SHP77 treated with DMSO at 0.1 percent for 48 hours (cell line): ENCODE measurements at regions not wholly inside any gene's neighbourhood (a gene's known extent, or its start where the extent isn't known, plus 50 kb on each side); places are given as distances from the start of the nearest gene placed in this dataset.
"Not testable (repeated sequence)": the region's sequence is repeated elsewhere in the genome, so short reads cannot be mapped to it uniquely, and the experiment has no call there.

Source experiments
- DNase-seq: peaks from one replicate; lab custom pipeline; 2025; lab: John Stamatoyannopoulos, UW

- DNase-seq = no peak
These were observed 73.3 kb downstream of the OLFM4 start for GRCh38 chr13:53101883-53102282.

- DNase-seq = no peak
These were observed 75.5 kb downstream of the OLFM4 start for GRCh38 chr13:53104136-53104535.

- DNase-seq = no peak
These were observed 76.9 kb downstream of the OLFM4 start for GRCh38 chr13:53105477-53105876.

- DNase-seq = no peak
These were observed 77.3 kb downstream of the OLFM4 start for GRCh38 chr13:53105890-53106289.

- no peak for DNase-seq
These were observed 81.6 kb downstream of the OLFM4 start for GRCh38 chr13:53110181-53110580.

GRCh38 chr13:53110614-53111013 lies 82.0 kb downstream of the OLFM4 start:
- DNase-seq = no peak

- DNase-seq = peak; percentile 21
These were observed 83.9 kb downstream of the OLFM4 start for GRCh38 chr13:53112522-53112921.

- not testable (repeated sequence) for DNase-seq
These were observed 88.4 kb downstream of the OLFM4 start for GRCh38 chr13:53117048-53117447.

GRCh38 chr13:53121131-53121773 lies 92.6 kb downstream of the OLFM4 start:
- DNase-seq = no peak

GRCh38 chr13:53121919-53122318 lies 93.3 kb downstream of the OLFM4 start:
- no peak for DNase-seq

GRCh38 chr13:53123536-53123935 lies 94.9 kb downstream of the OLFM4 start:
- DNase-seq = no peak

- DNase-seq = no peak
These were observed 96.0 kb downstream of the OLFM4 start for GRCh38 chr13:53124623-53125022.

- no peak for DNase-seq
These were observed 98.2 kb downstream of the OLFM4 start for GRCh38 chr13:53126841-53127245.

GRCh38 chr13:53127373-53127772 lies 98.8 kb downstream of the OLFM4 start:
- DNase-seq = no peak

- no peak for DNase-seq
These were observed 101.3 kb downstream of the OLFM4 start for GRCh38 chr13:53129864-53130393.

- no peak for DNase-seq
These were observed 102.7 kb downstream of the OLFM4 start for GRCh38 chr13:53131361-53131760.

GRCh38 chr13:53135301-53135700 lies 106.7 kb downstream of the OLFM4 start:
- no peak for DNase-seq

GRCh38 chr13:53136554-53137215 lies 108.1 kb downstream of the OLFM4 start:
- no peak for DNase-seq

- no peak for DNase-seq
These were observed 109.2 kb downstream of the OLFM4 start for GRCh38 chr13:53137779-53138178.

GRCh38 chr13:53138376-53139036 lies 109.9 kb downstream of the OLFM4 start:
- DNase-seq = no peak

GRCh38 chr13:53141336-53141735 lies 112.7 kb downstream of the OLFM4 start:
- DNase-seq = no peak

GRCh38 chr13:53142306-53142705 lies 113.7 kb downstream of the OLFM4 start:
- DNase-seq = no peak

GRCh38 chr13:53143757-53144339 lies 115.2 kb downstream of the OLFM4 start:
- no peak for DNase-seq
